Omental fat pad (tissue), 3 donors: ENCODE measurements at regions not wholly inside any gene's neighbourhood (a gene's known extent, or its start where the extent isn't known, plus 50 kb on each side); places are given as distances from the start of the nearest gene placed in this dataset.

Source experiments
- ATAC-seq: fragments of 150-250 bp; one replicate; pipeline ENCODE4 v1.9.1; 2016; ENCODE audit warnings: mild to moderate bottlenecking, moderate library complexity; ENCODE audit not compliant: low FRiP score
- DNase-seq: peaks from one replicate; pipeline ENCODE4 v3.0.0-alpha.2; 2019; ENCODE audit warnings: low spot score
- CTCF ChIP-seq, 3 donors: fragments of 450-650 bp; IDR thresholded peaks; one replicate each; pipeline ENCODE4 v1.5.1; 2016 to 2017; ENCODE audit warnings: antibody characterized with exemption in 3 of 3, mild to moderate bottlenecking in 3 of 3, moderate library complexity in 2 of 3

- ATAC-seq, result no peak
Observed at GRCh38 chr5:89265511-89266179, 382.7 kb upstream of the MEF2C start.

GRCh38 chr5:89263846-89264245 lies 380.9 kb upstream of the MEF2C start:
- no peak for TF ChIP-seq CTCF (IDR thresholded peaks at IDR 0.05)
- ATAC-seq (no peak), DNase-seq (no peak)

More at GRCh38 chr5:89265511-89266179, 382.7 kb upstream of the MEF2C start:
- no peak for DNase-seq
- TF ChIP-seq CTCF (IDR thresholded peaks at IDR 0.05), result no peak

DNA sequence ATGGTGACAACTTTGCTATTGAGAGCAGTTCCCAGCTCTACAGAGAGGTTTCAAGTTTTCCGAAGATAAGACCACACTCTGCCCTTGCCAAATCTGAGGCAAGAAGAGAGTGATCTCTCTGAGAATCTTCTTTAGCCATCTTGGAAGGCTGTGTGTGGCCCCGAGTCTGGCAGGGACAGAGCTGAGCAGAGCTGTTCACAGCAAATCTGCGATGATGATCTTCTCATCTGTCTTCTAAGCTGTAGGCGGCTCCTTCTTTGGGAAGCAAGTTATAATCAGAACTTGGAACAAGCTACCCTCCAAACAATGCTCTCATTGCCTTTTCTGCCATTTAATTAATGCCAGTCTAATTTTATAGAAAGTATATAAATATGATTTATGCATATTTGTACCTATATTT lies 379.0 kb upstream of the MEF2C start:
- TF ChIP-seq CTCF (IDR thresholded peaks at IDR 0.05), result no peak
- ATAC-seq (no peak), DNase-seq (no peak)

DNA sequence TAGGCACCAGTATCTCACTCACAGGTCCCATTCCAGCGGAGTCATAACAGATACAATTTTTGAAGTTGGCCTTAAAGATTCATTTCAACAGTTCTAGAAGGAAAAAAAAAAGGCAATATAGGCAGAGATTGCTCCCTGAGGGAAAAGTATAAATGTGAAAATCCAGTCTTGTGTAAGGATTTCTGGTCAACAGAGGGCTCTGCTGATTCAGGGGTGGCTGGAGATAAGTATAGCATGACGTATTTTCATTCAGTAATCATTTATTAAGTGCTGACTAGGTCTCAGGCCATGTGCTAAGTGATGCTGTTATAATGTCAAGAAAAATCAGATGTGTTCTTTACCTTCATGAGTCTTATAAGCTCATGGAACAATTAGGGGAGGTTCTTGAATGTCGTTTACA lies 377.3 kb upstream of the MEF2C start:
- ATAC-seq (no peak), DNase-seq (no peak)
- no peak for TF ChIP-seq CTCF (IDR thresholded peaks at IDR 0.05)

- TF ChIP-seq CTCF (IDR thresholded peaks at IDR 0.05), result no peak
- DNase-seq (no peak), ATAC-seq (no peak)
Observed at GRCh38 chr5:89255845-89256463, 373.0 kb upstream of the MEF2C start.

DNA sequence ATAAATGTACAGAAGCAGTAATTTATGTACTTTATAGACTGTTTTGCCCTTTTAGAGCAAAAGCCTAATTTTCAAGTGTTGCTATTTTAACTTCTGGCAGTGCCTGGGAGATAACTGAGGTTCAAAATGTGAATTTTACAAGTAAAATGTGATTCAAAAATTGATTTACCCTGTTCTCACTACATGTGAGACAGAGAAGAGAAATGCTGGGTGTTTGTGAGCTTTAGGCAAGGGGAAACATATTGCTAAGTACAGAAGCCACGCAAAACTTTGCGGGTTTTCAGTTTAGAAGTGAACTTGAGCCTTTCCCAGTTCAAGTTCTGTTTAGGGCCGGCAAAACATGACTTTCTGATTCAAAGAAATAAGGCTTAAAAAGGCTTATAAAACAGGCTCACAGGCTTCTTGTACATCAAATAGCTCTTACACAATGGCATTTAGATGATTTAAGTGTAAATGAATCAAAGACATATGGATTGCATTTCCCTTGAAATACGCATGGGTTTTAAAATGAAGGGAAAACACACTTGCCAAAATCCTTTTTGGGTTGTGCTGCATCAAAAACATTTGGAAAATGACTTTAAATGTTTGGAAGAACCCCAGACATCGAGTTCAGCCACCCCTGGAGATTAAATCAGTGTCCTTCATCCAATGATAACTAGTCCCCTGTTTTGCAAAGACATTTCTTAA lies 370.8 kb upstream of the MEF2C start:
- no peak for ATAC-seq
- TF ChIP-seq CTCF (IDR thresholded peaks at IDR 0.05), result no peak
- DNase-seq, result no peak
